ENCODE measurements at regions not wholly inside any gene's neighbourhood (a gene's known extent, or its start where the extent isn't known, plus 50 kb on each side); places are given as distances from the start of the nearest gene placed in this dataset.

GRCh38 chr9:129313331-129313955 is 135.4 kb upstream of the IER5L start:
- H3K9me3 ChIP-seq (ENCODE audit: insufficient read depth, low read length): no peaks in the 10 kb centered on the region
- H2AFZ ChIP-seq (ENCODE audit: low read depth, low read length): no peak overlapping the region
- H3K27me3 ChIP-seq (ENCODE audit: low read depth, low read length): peaks cover 15% of the 10 kb centered on the region; the same call in 1 of the 2 replicates
- H3K4me1 ChIP-seq (ENCODE audit: low read length): no peaks in the 10 kb centered on the region
- no peaks in the 10 kb centered on the region for H3K36me3 ChIP-seq (replicated peaks; ENCODE audit: low read depth, low read length)
- no peak overlapping the region for H3K27ac ChIP-seq (ENCODE audit: low read length)
- no peak overlapping the region for H3K4me2 ChIP-seq (ENCODE audit: low read length)
- no peaks in the 10 kb centered on the region for H4K20me1 ChIP-seq (ENCODE audit: insufficient read depth, low read length)
- H3K79me2 ChIP-seq (ENCODE audit: low read length): no peaks in the 10 kb centered on the region
- no peak overlapping the region for H3K9ac ChIP-seq (ENCODE audit: low read length)
- no peak for TF ChIP-seq EZH2phosphoT487 (IDR thresholded peaks at IDR 0.05; ENCODE audit: low read depth)
- TF ChIP-seq, protein P1, sequence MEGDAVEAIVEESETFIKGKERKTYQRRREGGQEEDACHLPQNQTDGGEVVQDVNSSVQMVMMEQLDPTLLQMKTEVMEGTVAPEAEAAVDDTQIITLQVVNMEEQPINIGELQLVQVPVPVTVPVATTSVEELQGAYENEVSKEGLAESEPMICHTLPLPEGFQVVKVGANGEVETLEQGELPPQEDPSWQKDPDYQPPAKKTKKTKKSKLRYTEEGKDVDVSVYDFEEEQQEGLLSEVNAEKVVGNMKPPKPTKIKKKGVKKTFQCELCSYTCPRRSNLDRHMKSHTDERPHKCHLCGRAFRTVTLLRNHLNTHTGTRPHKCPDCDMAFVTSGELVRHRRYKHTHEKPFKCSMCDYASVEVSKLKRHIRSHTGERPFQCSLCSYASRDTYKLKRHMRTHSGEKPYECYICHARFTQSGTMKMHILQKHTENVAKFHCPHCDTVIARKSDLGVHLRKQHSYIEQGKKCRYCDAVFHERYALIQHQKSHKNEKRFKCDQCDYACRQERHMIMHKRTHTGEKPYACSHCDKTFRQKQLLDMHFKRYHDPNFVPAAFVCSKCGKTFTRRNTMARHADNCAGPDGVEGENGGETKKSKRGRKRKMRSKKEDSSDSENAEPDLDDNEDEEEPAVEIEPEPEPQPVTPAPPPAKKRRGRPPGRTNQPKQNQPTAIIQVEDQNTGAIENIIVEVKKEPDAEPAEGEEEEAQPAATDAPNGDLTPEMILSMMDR (IDR thresholded peaks at IDR 0.05; ENCODE audit: low read depth, low read length): no peak
- no peak overlapping the region for H3K4me3 ChIP-seq (ENCODE audit: low read length)

DNA sequence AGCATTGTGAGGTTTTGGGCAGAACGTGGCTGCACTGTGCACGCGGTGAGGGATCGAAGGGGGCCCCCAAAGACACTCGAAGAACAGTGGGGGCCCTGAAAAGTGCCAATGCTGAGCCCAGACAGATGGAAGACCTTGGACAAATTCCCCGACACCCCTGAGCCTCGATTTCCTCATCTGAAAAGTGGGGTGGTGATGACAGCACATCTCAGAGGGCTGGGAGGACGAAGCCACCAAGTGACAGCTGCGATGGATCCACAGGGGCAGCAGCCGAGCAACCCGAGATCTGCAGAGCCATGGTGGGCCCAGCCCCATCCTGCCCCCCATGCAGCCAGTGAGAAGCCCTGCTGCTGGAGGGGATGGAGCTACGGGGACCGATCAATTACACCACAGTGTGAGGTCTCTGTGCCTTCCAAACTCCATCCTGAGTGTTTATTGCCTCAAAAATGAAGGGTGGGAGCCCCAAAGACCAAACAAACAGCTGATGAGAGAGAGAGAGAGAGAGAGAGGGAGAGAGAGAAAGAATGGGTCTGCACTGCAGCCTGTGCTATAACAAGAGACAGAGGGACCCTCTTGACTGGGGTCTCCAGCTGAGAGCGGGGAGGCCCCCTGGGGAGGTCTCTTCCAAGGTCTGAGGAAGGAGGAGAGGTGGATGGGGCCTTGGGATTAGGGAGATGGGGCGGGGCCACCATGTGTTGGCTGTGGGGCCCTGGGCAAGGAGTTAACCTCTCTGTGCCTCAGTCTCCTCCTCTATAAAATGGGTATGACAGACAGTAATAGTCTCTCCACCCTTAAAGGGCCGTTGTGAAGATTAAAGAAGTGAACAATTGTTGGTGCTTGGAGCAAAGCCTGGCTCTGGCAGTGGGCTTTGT is 134.4 kb upstream of the IER5L start:
- Histone ChIP-seq H3K4me3 (ENCODE audit: low read length) (no peak overlapping the region), H3K9me3 (ENCODE audit: insufficient read depth, low read length) (no peaks in the 10 kb centered on the region), H3K79me2 (ENCODE audit: low read length) (no peaks in the 10 kb centered on the region), H2AFZ (ENCODE audit: low read depth, low read length) (no peak overlapping the region), H3K27ac (ENCODE audit: low read length) (no peak overlapping the region), H3K27me3 (ENCODE audit: low read depth, low read length) (peaks cover 16% of the 10 kb centered on the region; the same call in 1 of the 2 replicates), H4K20me1 (ENCODE audit: insufficient read depth, low read length) (no peaks in the 10 kb centered on the region), H3K4me1 (ENCODE audit: low read length) (no peaks in the 10 kb centered on the region), H3K4me2 (ENCODE audit: low read length) (no peak overlapping the region), H3K9ac (ENCODE audit: low read length) (no peak overlapping the region), H3K36me3 (replicated peaks; ENCODE audit: low read depth, low read length) (no peaks in the 10 kb centered on the region)
- no peak for TF ChIP-seq EZH2phosphoT487 (IDR thresholded peaks at IDR 0.05; ENCODE audit: low read depth)
- TF ChIP-seq, protein P1 (IDR thresholded peaks at IDR 0.05; ENCODE audit: low read depth, low read length): no peak

- H3K9ac ChIP-seq (ENCODE audit: low read length): no peak overlapping the region
- no peak overlapping the region for H2AFZ ChIP-seq (ENCODE audit: low read depth, low read length)
- TF ChIP-seq, protein P1 (IDR thresholded peaks at IDR 0.05; ENCODE audit: low read depth, low read length): no peak
- no peak for TF ChIP-seq EZH2phosphoT487 (IDR thresholded peaks at IDR 0.05; ENCODE audit: low read depth)
- no peak overlapping the region for H3K27ac ChIP-seq (ENCODE audit: low read length)
- H4K20me1 ChIP-seq (ENCODE audit: insufficient read depth, low read length): no peaks in the 10 kb centered on the region
- H3K36me3 ChIP-seq (replicated peaks; ENCODE audit: low read depth, low read length): no peaks in the 10 kb centered on the region
- H3K27me3 ChIP-seq (ENCODE audit: low read depth, low read length): peaks cover 24% of the 10 kb centered on the region
- no peak overlapping the region for H3K4me2 ChIP-seq (ENCODE audit: low read length)
- no peaks in the 10 kb centered on the region for H3K4me1 ChIP-seq (ENCODE audit: low read length)
- H3K9me3 ChIP-seq (ENCODE audit: insufficient read depth, low read length): no peaks in the 10 kb centered on the region
- H3K79me2 ChIP-seq (ENCODE audit: low read length): no peaks in the 10 kb centered on the region
- no peak overlapping the region for H3K4me3 ChIP-seq (ENCODE audit: low read length)
These were observed 133.6 kb upstream of the IER5L start for GRCh38 chr9:129311643-129312042.

- Histone ChIP-seq H2AFZ (ENCODE audit: low read depth, low read length) (no peak overlapping the region), H3K27me3 (ENCODE audit: low read depth, low read length) (peaks cover 25% of the 10 kb centered on the region), H4K20me1 (ENCODE audit: insufficient read depth, low read length) (no peaks in the 10 kb centered on the region), H3K9ac (ENCODE audit: low read length) (no peak overlapping the region), H3K4me3 (ENCODE audit: low read length) (no peak overlapping the region), H3K9me3 (ENCODE audit: insufficient read depth, low read length) (no peaks in the 10 kb centered on the region), H3K4me2 (ENCODE audit: low read length) (no peak overlapping the region), H3K27ac (ENCODE audit: low read length) (no peak overlapping the region), H3K4me1 (ENCODE audit: low read length) (no peaks in the 10 kb centered on the region), H3K36me3 (replicated peaks; ENCODE audit: low read depth, low read length) (no peaks in the 10 kb centered on the region), H3K79me2 (ENCODE audit: low read length) (no peaks in the 10 kb centered on the region)
- TF ChIP-seq, protein P1 (IDR thresholded peaks at IDR 0.05; ENCODE audit: low read depth, low read length): no peak
- no peak for TF ChIP-seq EZH2phosphoT487 (IDR thresholded peaks at IDR 0.05; ENCODE audit: low read depth)
These were observed 132.7 kb upstream of the IER5L start for GRCh38 chr9:129310666-129311350.
